ENCODE measurements at regions not wholly inside any gene's neighbourhood (a gene's known extent, or its start where the extent isn't known, plus 50 kb on each side); places are given as distances from the start of the nearest gene placed in this dataset.

DNA sequence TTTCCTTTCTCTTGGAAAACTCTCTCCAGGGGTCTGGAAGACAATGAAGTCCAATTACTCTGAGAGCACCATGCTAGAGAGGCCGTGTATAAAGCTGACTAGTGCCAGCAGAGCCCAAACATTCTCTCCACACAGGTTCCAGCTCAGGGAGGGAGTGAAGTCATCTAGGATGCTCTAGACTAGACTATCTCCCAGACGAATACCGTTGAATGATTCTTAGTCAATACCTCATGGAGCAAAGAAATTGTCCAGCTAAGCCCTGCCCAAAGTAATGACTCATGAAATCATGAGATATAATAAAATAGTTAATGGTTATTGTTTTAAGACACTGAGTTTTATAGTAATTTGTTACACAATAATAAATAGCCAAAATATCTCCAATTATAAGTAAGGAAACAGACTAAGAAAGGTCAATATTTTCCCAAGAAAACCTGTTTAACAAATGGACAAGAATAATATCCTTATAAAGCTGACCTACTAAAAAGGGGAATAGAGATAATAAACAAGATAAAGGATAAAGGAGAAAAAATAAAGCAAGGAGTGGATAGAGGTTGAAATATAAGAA is 163.9 kb upstream of the LRRC7 start:
- no peak for TF ChIP-seq CTCF (IDR thresholded peaks at IDR 0.05)
- no peak for TF ChIP-seq POLR2A (IDR thresholded peaks at IDR 0.05)
- no peak for TF ChIP-seq POLR2AphosphoS5 (IDR thresholded peaks at IDR 0.05)
- no peak for TF ChIP-seq EP300 (IDR thresholded peaks at IDR 0.05)

All from sigmoid colon (tissue), 4 donors.